SHP77 treated with DMSO at 0.1 percent for 48 hours (cell line): ENCODE measurements at regions not wholly inside any gene's neighbourhood (a gene's known extent, or its start where the extent isn't known, plus 50 kb on each side); places are given as distances from the start of the nearest gene placed in this dataset.

Experiments used
- DNase-seq: peaks from one replicate; lab custom pipeline; 2025; lab: John Stamatoyannopoulos, UW

GRCh38 chr5:159855476-159856191 is 60.6 kb upstream of the ADRA1B start:
- DNase-seq, result no peak

- DNase-seq, result no peak
Measured at GRCh38 chr5:159858871-159859270, 57.4 kb upstream of the ADRA1B start.

GRCh38 chr5:159861086-159861485 is 55.2 kb upstream of the ADRA1B start:
- no peak for DNase-seq

GRCh38 chr5:159864885-159865691 is 51.2 kb upstream of the ADRA1B start:
- DNase-seq, result no peak

GRCh38 chr5:159866093-159866492 is 50.2 kb upstream of the ADRA1B start:
- DNase-seq, result no peak
